ENCODE measurements at regions not wholly inside any gene's neighbourhood (a gene's known extent, or its start where the extent isn't known, plus 50 kb on each side); places are given as distances from the start of the nearest gene placed in this dataset.

DNA sequence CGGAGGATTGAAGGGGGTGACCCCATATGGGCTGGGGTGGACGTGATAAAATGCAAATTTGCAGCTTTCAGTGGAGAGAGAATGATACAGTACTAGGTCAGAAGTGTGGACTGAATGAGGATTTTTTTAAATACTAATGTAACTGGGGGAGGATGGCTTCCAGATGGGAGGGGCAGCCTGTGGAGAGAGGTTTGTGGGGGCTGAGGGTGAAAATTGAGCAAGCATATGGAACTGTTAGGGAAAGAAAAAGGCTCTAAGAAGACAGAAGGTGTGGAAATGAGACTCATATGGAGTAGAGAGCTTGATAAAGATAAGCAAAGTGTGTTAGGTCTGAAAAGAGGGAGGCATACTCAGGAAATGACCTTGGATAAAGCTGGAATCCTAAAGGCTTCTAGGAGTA, 926.4 kb downstream of the IGSF11 start:
- H4K20me1 ChIP-seq (ENCODE audit: insufficient read depth, low read length): no peaks in the 10 kb centered on the region
- no peaks in the 10 kb centered on the region for H3K4me1 ChIP-seq (ENCODE audit: low read length)
- TF ChIP-seq EZH2phosphoT487 (IDR thresholded peaks at IDR 0.05; ENCODE audit: low read depth): no peak
- no peak for TF ChIP-seq CTCF (IDR thresholded peaks at IDR 0.05; ENCODE audit: low read depth, low read length)
- H3K27ac ChIP-seq (ENCODE audit: low read length): no peak overlapping the region
- no peaks in the 10 kb centered on the region for H3K27me3 ChIP-seq (ENCODE audit: low read depth, low read length)
- H3K36me3 ChIP-seq (replicated peaks; ENCODE audit: low read depth, low read length): no peaks in the 10 kb centered on the region
- H3K4me2 ChIP-seq (ENCODE audit: low read length): no peak overlapping the region
- no peak overlapping the region for H3K4me3 ChIP-seq (ENCODE audit: low read length)
- no peaks in the 10 kb centered on the region for H3K79me2 ChIP-seq (ENCODE audit: low read length)
- H2AFZ ChIP-seq (ENCODE audit: low read depth, low read length): no peak overlapping the region
- no peak overlapping the region for H3K9ac ChIP-seq (ENCODE audit: low read length)
- H3K9me3 ChIP-seq (ENCODE audit: insufficient read depth, low read length): no peaks in the 10 kb centered on the region

DNA sequence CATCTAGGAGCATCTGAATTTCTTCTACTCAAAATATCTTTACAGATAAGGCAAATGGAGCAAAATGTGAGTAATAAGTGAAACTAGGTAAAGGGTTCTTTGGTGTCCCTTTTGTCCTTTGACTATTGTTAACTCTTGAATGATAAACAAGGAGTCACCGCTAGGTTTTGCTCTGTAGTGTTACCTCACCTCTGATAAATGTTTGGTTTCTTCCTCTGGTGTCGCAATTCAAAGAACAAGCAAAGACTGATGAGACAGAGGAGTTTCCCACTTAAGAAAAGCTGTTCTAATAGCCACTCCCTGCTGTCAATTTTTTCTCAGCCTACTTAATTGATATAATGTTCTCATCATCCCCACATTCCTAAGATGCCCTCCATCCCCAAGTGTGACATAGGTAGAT, 925.9 kb downstream of the IGSF11 start:
- no peak overlapping the region for H3K4me2 ChIP-seq (ENCODE audit: low read length)
- no peaks in the 10 kb centered on the region for H3K4me1 ChIP-seq (ENCODE audit: low read length)
- H3K27me3 ChIP-seq (ENCODE audit: low read depth, low read length): no peaks in the 10 kb centered on the region
- no peaks in the 10 kb centered on the region for H3K36me3 ChIP-seq (replicated peaks; ENCODE audit: low read depth, low read length)
- no peaks in the 10 kb centered on the region for H4K20me1 ChIP-seq (ENCODE audit: insufficient read depth, low read length)
- H3K9ac ChIP-seq (ENCODE audit: low read length): no peak overlapping the region
- H3K4me3 ChIP-seq (ENCODE audit: low read length): no peak overlapping the region
- H3K9me3 ChIP-seq (ENCODE audit: insufficient read depth, low read length): no peaks in the 10 kb centered on the region
- TF ChIP-seq EZH2phosphoT487 (IDR thresholded peaks at IDR 0.05; ENCODE audit: low read depth) (no peak), CTCF (IDR thresholded peaks at IDR 0.05; ENCODE audit: low read depth, low read length) (no peak)
- no peak overlapping the region for H2AFZ ChIP-seq (ENCODE audit: low read depth, low read length)
- H3K79me2 ChIP-seq (ENCODE audit: low read length): no peaks in the 10 kb centered on the region
- H3K27ac ChIP-seq (ENCODE audit: low read length): no peak overlapping the region

DNA sequence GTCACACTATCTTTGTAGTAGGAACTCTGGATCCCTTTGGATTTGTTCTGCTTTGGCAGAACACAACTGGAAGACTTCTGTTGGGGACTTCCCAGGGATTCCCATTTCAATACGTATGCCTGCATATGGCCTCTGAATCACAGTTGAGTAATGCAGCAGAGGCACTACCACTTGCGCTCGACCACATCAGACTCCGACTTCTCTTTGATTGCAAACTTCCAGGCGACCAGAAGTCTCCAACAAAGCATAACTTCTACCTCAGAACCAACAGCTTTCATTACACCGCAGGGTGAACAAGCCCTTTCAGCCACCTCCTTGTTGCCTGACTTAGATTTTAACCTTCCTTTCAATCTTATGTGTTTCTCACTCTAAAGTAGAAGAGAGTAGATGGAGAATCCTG, 924.4 kb downstream of the IGSF11 start:
- Histone ChIP-seq H3K27me3 (ENCODE audit: low read depth, low read length) (no peaks in the 10 kb centered on the region), H3K79me2 (ENCODE audit: low read length) (no peaks in the 10 kb centered on the region), H3K27ac (ENCODE audit: low read length) (no peak overlapping the region), H2AFZ (ENCODE audit: low read depth, low read length) (no peak overlapping the region), H3K36me3 (replicated peaks; ENCODE audit: low read depth, low read length) (no peaks in the 10 kb centered on the region), H3K9me3 (ENCODE audit: insufficient read depth, low read length) (no peaks in the 10 kb centered on the region), H3K4me3 (ENCODE audit: low read length) (no peak overlapping the region), H3K9ac (ENCODE audit: low read length) (no peak overlapping the region), H4K20me1 (ENCODE audit: insufficient read depth, low read length) (no peaks in the 10 kb centered on the region), H3K4me2 (ENCODE audit: low read length) (no peak overlapping the region), H3K4me1 (ENCODE audit: low read length) (no peaks in the 10 kb centered on the region)
- no peak for TF ChIP-seq CTCF (IDR thresholded peaks at IDR 0.05; ENCODE audit: low read depth, low read length)
- no peak for TF ChIP-seq EZH2phosphoT487 (IDR thresholded peaks at IDR 0.05; ENCODE audit: low read depth)

DNA sequence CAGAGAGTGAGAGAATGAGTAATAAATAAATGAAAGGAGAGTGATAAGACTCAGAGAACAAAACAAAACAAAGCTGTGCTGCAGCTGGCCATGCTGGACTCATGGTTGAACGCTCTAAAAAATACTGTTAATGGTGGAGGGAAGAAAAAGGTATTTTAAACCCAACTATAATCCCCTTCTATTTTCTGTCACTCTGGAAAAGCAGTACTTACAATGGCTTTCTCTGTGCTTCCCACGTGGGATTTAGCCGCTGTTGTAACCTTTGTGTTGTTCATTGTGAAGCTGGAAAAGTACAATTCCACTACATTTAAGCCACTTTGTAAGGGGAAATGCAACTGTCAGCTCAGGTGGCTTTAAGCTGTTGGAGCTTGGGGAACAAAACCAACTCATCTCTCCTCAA, 917.7 kb downstream of the IGSF11 start:
- Histone ChIP-seq H3K4me1 (ENCODE audit: low read length) (no peaks in the 10 kb centered on the region), H3K9me3 (ENCODE audit: insufficient read depth, low read length) (no peaks in the 10 kb centered on the region), H3K27me3 (ENCODE audit: low read depth, low read length) (no peaks in the 10 kb centered on the region), H4K20me1 (ENCODE audit: insufficient read depth, low read length) (no peaks in the 10 kb centered on the region), H3K4me2 (ENCODE audit: low read length) (no peak overlapping the region), H3K79me2 (ENCODE audit: low read length) (no peaks in the 10 kb centered on the region), H3K27ac (ENCODE audit: low read length) (no peak overlapping the region), H3K4me3 (ENCODE audit: low read length) (no peak overlapping the region), H3K9ac (ENCODE audit: low read length) (no peak overlapping the region), H3K36me3 (replicated peaks; ENCODE audit: low read depth, low read length) (no peaks in the 10 kb centered on the region), H2AFZ (ENCODE audit: low read depth, low read length) (no peak overlapping the region)
- TF ChIP-seq CTCF (IDR thresholded peaks at IDR 0.05; ENCODE audit: low read depth, low read length): no peak
- TF ChIP-seq EZH2phosphoT487 (IDR thresholded peaks at IDR 0.05; ENCODE audit: low read depth): no peak

Data from OCI-LY3 (cell line).